NCI-H1417 (cell line): ENCODE measurements at regions not wholly inside any gene's neighbourhood (a gene's known extent, or its start where the extent isn't known, plus 50 kb on each side); places are given as distances from the start of the nearest gene placed in this dataset.
"Not testable (repeated sequence)": the region's sequence is repeated elsewhere in the genome, so short reads cannot be mapped to it uniquely, and the experiment has no call there.

ENCODE experiments used
- DNase-seq, 3 experiments: peaks; one replicate each; lab custom pipeline; 2025; lab: John Stamatoyannopoulos, UW

GRCh38 chr10:111265341-111265740 lies 188.5 kb downstream of the ADRA2A start:
- no peak for DNase-seq

DNA sequence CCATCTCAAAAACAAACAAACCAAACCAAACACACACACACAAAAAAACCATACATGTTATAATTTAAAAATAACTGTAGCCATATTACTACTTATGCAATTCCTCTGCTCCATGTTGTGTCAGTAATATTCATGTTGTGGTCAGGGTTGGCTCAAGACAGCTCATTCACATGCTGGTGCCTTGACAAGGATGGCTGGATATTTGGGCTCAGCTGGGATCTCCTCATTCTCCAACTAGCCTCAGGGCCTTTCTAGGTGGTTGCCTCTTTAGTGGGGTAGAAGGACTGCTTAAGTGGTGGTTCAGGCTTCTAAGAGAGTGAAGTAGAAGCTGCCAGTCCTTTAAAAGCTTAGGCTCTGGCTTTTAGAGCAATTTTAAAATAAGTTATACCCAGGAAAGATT lies 189.3 kb downstream of the ADRA2A start:
- no peak for DNase-seq

- no peak for DNase-seq
These were observed 190.8 kb downstream of the ADRA2A start for GRCh38 chr10:111267673-111268072.

DNA sequence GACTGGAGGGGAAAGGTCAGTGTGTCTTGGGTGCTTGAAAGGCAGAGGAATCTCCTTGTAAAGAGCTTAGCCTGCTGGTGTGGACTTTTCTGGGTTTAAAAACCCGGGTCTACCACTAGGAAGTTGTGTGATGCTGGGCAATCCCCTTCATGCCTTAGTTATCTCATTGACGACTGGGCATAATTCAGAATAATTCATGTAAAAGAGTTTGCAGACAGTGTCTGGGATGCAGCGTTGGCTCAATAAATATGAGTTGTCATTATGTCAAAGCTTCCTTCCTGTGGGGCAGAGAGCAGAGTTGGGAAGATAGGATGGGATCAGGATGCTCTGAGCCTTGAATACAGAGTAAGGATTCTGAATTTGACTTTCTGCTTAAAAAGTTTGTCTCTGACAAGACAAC lies 196.4 kb downstream of the ADRA2A start:
- DNase-seq, result no peak

GRCh38 chr10:111273635-111274034 lies 196.8 kb downstream of the ADRA2A start:
- DNase-seq, result no peak

- no peak for DNase-seq
These were observed 198.3 kb downstream of the ADRA2A start for GRCh38 chr10:111275091-111275490.

DNA sequence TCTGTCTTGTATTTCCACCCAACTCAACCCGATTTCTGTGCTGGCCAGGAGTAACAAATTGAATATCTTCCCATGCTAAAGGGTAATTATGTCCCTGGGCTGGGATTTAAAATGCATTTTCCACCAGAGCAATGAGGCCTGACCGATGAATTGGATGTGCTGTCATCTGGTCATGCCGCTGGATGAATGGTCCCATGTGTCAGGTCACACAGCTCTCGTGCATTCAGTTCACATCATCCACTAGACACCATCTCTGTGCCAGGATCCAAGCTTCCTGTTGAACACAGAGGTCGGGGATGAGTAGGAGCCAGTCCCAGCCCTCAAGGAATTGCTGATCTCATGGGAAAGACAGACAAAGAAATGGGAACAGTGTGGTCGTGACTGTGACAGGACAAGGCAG lies 200.8 kb downstream of the ADRA2A start:
- no peak for DNase-seq

- DNase-seq, result no peak
These were observed 201.4 kb downstream of the ADRA2A start for GRCh38 chr10:111278266-111278665.

DNA sequence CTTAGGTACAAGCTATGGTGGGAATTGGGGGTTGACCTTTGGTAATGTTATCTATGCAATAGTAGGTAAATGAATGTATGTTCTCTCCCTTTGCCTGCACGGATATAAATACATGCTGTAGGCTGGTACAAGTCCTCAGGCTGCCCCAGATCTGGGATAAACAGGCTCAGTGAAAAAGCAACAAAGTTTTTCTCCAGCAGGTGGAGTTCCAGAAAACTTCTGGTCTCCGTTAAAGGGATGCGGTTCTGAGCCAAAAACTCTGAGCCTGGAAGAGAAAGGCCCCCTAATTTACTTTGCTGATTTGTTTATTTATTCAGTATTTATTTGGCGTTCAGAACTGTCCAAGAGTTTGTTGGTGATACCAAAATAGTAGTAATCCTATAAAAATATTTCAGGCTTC lies 204.7 kb downstream of the ADRA2A start:
- DNase-seq, result no peak

GRCh38 chr10:111289461-111289860 lies 212.6 kb downstream of the ADRA2A start:
- DNase-seq, result no peak

GRCh38 chr10:111290649-111291048 lies 213.8 kb downstream of the ADRA2A start:
- peak in 1 of 3 experiments; percentile 34 for DNase-seq

- DNase-seq, result no peak
These were observed 219.0 kb downstream of the ADRA2A start for GRCh38 chr10:111295788-111296187.

GRCh38 chr10:111297351-111297848 lies 220.6 kb downstream of the ADRA2A start:
- no peak for DNase-seq

DNA sequence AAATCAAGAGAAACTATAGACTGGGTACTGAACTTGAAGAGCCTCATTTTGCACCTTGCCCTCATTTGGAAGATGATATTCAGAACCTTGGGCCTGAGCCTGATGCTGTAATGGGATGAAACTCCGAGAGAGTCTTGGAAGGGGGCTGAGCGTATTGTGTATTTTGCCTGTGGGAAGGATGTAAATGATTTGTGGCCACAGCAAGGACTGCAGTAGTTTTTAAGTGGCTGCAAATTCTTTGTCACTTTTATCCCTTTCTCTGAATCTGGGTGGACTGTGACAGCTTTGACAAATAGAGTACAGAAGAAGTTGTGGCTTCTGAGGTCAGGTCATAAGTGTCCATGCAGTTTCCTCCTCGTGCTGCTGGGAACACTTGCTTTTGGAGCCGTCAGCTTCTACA lies 221.2 kb downstream of the ADRA2A start:
- no peak for DNase-seq

- DNase-seq, result no peak
These were observed 222.2 kb downstream of the ADRA2A start for GRCh38 chr10:111299037-111299436.

DNA sequence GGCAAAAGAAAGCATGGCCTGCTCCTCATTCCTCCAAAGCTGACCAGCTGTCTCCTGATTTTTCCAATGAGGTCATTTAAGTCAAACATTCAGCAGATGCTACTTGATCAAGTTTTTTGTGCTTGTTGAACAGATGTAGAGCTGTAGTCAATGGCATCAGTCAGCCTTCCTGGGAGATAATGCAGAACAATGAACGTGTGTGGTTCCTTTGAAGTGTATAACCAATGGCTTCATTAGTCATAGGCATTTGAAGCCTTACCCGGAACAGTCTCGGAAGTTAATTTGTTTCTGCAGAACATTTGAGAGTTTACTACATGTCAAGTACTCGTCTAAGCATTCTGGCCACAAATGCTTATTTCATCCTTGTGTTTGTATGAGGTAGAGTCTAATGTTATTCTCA lies 227.1 kb downstream of the ADRA2A start:
- DNase-seq, result no peak

GRCh38 chr10:111316722-111317212 lies 239.9 kb downstream of the ADRA2A start:
- DNase-seq, result peak in 2 of 3 experiments; percentile 6 to 59

- DNase-seq, result no peak
These were observed 243.0 kb downstream of the ADRA2A start for GRCh38 chr10:111319866-111320265.

GRCh38 chr10:111323389-111323966 lies 246.6 kb downstream of the ADRA2A start:
- DNase-seq, result peak in 1 of 3 experiments; percentile 12

DNA sequence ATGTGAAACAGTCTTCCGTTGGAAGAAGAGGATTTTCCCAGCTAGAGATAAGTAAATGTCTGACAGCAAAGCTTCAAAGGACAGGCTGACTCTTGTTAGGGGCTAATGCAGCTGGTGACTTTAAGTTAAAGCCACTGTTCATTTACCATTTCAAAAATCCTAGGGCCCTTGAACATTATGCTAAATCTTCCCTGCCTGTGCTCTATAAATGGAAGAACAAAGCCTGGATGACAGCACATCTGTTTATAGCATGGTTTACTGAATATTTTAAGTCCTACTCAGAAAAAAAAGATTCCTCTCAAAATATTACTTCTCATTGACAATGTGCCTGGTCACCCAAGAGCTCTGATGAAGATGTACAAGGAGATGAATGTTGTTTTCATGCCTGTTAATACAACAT lies 255.3 kb downstream of the ADRA2A start:
- DNase-seq, result not testable (repeated sequence)

DNA sequence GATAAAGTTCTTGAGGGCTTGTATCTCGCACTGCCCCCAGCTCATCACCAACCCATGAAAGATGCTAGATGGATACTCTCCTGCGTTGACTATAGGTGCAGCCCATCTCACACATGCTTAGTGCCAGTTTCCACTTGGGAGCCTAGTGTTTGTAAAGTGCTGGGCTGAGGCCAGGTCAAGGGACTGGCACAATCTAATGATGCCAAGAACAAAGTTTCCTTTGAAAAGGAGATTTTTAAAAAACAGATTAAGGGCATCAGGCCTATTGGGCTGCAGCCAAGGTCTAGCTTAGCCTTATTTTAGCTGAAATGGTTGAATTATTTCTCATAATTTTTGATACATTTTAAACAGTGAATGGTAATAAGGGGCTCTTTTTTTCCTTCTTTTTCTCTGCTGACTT lies 259.0 kb downstream of the ADRA2A start:
- no peak for DNase-seq

DNA sequence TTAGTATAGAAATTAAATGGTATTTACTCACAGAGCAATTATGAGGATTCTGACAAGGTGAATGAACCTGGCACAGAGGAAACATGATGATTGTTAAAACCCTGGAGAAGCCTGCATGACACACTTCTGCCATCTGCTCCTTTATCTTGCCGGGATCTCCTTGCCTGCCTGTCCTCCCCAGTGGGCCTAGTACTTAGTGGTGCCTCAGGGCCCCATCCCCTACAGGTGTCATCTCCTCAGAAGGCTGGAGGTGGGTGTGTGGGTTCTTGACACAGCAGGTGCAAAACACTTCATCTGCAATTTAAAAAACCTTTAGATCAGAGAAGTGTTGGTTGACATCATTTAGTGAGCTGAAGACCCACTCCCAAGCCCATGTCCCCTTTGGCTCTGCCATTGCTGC lies 261.2 kb downstream of the ADRA2A start:
- DNase-seq, result peak in 1 of 3 experiments; percentile 53

- DNase-seq, result peak in 1 of 3 experiments; percentile 37
These were observed 262.0 kb downstream of the ADRA2A start for GRCh38 chr10:111338805-111339204.

GRCh38 chr10:111344804-111345203 lies 268.0 kb downstream of the ADRA2A start:
- no peak for DNase-seq
